ENCODE measurements at regions not wholly inside any gene's neighbourhood (a gene's known extent, or its start where the extent isn't known, plus 50 kb on each side); places are given as distances from the start of the nearest gene placed in this dataset.

GRCh38 chr20:53658322-53658721, 64.7 kb upstream of the ZNF217 start:
- H3K4me1 ChIP-seq = peaks cover 58% of the 10 kb centered on the region
- DNase-seq (ENCODE audit: extremely low spot score in 2 of 2) = no peak
- H3K9me3 ChIP-seq = no peaks in the 10 kb centered on the region
- no peaks in the 10 kb centered on the region for H3K27me3 ChIP-seq
- no peaks in the 10 kb centered on the region for H3K36me3 ChIP-seq
- TF ChIP-seq POLR2AphosphoS5 (IDR thresholded peaks at IDR 0.05; ENCODE audit: insufficient read depth in 1 of 2, low read depth in 1 of 2) = no peak
- no peak for TF ChIP-seq POLR2A (IDR thresholded peaks at IDR 0.05)
- no peak for TF ChIP-seq CTCF (IDR thresholded peaks at IDR 0.05)
- H3K4me3 ChIP-seq = no peak overlapping the region
- intact Hi-C loops (cut with DNase I) = no loop called here
- H3K27ac ChIP-seq = peak overlapping the region; percentile 62

GRCh38 chr20:53657732-53658131, 64.1 kb upstream of the ZNF217 start:
- Histone ChIP-seq H3K4me1 (peaks cover 64% of the 10 kb centered on the region), H3K36me3 (no peaks in the 10 kb centered on the region), H3K4me3 (no peak overlapping the region), H3K27me3 (no peaks in the 10 kb centered on the region), H3K27ac (peak overlapping the region; percentile 62), H3K9me3 (no peaks in the 10 kb centered on the region)
- TF ChIP-seq POLR2A (IDR thresholded peaks at IDR 0.05) (no peak), POLR2AphosphoS5 (IDR thresholded peaks at IDR 0.05; ENCODE audit: insufficient read depth in 1 of 2, low read depth in 1 of 2) (no peak), CTCF (IDR thresholded peaks at IDR 0.05) (no peak)
- DNase-seq (ENCODE audit: extremely low spot score in 2 of 2) = no peak
- intact Hi-C loops (cut with DNase I) = no loop called here

GRCh38 chr20:53657279-53657678, 63.6 kb upstream of the ZNF217 start:
- no peaks in the 10 kb centered on the region for H3K9me3 ChIP-seq
- H3K4me1 ChIP-seq = peaks cover 68% of the 10 kb centered on the region
- peak overlapping the region; percentile 62 for H3K27ac ChIP-seq
- no peak overlapping the region for H3K4me3 ChIP-seq
- no peaks in the 10 kb centered on the region for H3K27me3 ChIP-seq
- H3K36me3 ChIP-seq = no peaks in the 10 kb centered on the region
- intact Hi-C loops (cut with DNase I) = no loop called here
- no peak for TF ChIP-seq POLR2A (IDR thresholded peaks at IDR 0.05)
- TF ChIP-seq CTCF (IDR thresholded peaks at IDR 0.05) = no peak
- no peak for TF ChIP-seq POLR2AphosphoS5 (IDR thresholded peaks at IDR 0.05; ENCODE audit: insufficient read depth in 1 of 2, low read depth in 1 of 2)
- no peak for DNase-seq (ENCODE audit: extremely low spot score in 2 of 2)

- Histone ChIP-seq H3K9me3 (no peaks in the 10 kb centered on the region), H3K36me3 (no peaks in the 10 kb centered on the region), H3K4me1 (peaks cover 65% of the 10 kb centered on the region), H3K27me3 (no peaks in the 10 kb centered on the region), H3K4me3 (no peak overlapping the region), H3K27ac (peak overlapping the region; percentile 62)
- no peak for DNase-seq (ENCODE audit: extremely low spot score in 2 of 2)
- intact Hi-C loops (cut with DNase I) = no loop called here
- TF ChIP-seq POLR2A (IDR thresholded peaks at IDR 0.05) (no peak), POLR2AphosphoS5 (IDR thresholded peaks at IDR 0.05; ENCODE audit: insufficient read depth in 1 of 2, low read depth in 1 of 2) (peak; percentile 24 to 73), CTCF (IDR thresholded peaks at IDR 0.05) (no peak)
Observed at GRCh38 chr20:53656293-53657202, 62.9 kb upstream of the ZNF217 start.

Measured in vagina (tissue), 2 donors.